HG03432 (cell line): ENCODE measurements at regions not wholly inside any gene's neighbourhood (a gene's known extent, or its start where the extent isn't known, plus 50 kb on each side); places are given as distances from the start of the nearest gene placed in this dataset.

ENCODE experiments used
- ATAC-seq: cut with Tn5 transposase; IDR thresholded peaks from one replicate; pipeline ENCODE4 v1.9.1; 2021; ENCODE audit warnings: mild to moderate bottlenecking, moderate library complexity; ENCODE audit not compliant: unreplicated experiment

DNA sequence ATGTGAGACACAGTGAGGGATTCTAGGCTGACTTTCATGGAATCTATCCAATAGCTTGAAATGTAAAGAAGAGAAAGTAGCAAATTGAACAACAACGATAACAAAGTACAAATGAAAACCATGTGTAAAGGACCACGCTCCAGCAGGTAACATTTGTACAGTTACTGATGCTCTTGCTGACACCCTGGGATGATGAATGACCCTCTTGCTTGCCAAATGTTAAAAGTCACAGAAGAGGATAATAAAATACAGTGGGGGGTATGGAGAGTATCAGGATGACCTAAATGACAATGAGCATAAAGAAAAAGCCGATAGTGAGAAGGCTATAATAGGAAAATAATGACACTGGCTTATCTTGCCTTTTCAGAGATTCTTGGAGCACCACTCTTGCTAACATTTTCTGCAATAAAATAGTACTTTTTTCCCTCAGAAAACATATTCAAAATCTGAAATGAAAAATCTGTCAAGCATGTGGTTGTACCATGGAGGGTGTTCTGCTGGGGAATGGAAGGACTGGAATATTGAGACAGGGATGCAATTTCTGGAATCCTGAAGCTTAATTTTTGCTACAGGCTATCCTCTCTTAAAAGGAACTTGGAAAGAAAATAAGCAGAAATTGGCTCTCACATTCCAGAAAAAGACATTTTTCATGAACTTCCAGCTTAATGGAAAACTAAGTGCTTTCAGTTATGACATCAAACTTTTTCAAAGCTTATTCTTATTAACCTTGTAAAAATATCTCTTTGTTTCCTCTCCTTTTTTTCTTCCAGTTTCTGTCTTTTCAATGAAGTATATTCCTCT is 303.2 kb upstream of the GHITM start:
- no peak for ATAC-seq

DNA sequence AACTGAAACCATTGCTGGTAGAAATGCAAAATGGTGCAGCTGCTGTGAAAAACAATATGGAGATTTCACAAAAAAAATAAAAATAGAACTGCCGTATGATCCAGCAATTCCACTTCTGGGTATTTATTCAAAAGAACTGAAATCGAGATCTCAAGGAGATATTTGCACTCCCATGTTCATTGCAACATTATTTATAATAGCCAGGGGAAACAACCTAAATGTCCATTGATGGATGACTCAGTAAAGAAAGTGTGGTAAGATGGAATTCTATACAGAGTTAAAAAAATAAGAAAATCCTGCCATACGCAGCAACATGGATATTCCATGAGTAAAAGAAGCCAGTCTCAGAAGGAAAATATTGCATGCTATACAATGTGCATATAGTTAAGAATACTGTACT is 290.6 kb upstream of the GHITM start:
- no peak for ATAC-seq

DNA sequence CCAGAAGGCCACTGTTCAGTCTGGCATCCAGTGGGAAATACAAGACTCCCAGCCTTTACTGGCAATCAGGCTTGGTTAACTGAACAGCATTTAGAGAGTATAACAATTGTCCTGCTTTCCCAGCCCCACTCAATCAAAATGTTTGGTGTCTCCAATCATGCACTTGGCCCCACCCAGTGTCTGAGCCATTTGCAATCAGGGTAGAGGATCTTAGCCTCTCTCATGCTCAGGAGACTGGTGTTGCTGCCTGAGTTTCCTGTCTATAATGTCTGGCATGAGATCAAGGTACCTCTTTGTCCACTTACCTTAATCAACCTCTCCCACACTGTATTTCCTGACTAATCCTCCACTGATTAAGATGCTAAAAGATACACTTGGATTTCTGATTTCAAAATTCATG is 290.2 kb upstream of the GHITM start:
- no peak for ATAC-seq

GRCh38 chr10:83852146-83852545 is 287.2 kb upstream of the GHITM start:
- no peak for ATAC-seq

DNA sequence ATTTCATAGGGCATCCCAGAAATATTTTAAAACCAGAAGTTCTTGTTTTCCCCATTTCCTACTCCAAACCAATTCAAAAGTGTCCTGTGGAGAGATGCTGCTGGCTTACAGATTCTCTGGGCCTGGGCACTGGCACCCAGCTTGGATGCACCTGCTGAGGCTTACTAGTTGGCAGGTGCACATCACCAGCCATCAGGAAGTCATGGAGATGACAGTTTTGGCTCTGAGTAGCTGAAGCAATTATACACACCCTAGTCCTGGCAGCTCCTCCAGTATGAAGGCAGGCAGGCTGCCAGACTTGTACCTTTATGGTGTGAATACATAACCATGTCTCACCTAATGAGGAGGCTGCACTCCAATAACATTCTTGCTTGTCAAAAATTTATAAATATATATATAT is 276.6 kb upstream of the GHITM start:
- ATAC-seq = no peak

- ATAC-seq = no peak
These were observed 275.9 kb upstream of the GHITM start for GRCh38 chr10:83863283-83863966.

DNA sequence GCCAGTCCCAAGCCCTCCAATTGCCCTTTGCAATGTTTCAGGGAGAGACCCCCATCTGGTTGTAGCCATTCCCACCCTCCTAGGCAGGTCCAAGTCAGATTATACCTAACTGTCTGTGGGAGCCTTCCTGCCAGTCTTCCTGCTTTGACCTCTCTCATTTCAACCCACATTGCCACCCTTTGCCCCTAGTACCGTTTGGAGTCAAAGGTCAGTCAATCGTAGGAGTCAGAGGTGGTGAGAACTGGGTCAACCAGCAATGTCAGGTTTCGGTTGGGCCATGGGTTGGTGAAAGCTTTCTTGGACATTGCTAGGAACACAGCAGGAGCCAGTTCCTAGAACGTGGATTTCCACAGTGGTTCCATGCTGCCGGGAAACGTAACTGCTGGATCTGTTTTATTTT is 269.4 kb upstream of the GHITM start:
- no peak for ATAC-seq

GRCh38 chr10:83871187-83872081 is 267.9 kb upstream of the GHITM start:
- peak; percentile 97 for ATAC-seq

DNA sequence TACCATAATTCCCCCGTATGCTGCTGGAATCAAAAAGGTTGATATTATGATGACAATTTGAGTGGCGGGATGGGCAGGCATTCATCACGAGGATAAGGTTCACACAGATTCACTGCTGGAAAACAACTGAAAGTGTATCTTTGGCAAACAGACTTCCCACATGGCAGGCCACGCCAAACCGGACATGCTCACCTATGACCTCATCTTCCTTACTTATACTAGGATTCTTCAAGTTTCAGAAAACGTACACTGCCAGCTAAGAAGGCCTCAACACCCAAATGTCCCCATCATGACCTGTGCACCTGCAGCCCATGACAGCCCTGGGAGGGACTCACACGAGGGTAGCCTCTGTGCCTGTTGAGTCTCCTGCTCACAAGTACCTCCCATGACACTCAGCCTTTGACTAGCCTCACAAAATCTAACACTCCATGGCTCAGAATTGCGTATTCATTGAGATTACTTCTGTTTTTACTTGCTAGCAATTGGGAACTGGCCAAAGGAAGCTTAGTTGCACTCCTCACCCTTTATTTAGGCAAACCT is 259.0 kb upstream of the GHITM start:
- ATAC-seq = no peak

- ATAC-seq = no peak
These were observed 257.6 kb upstream of the GHITM start for GRCh38 chr10:83881661-83882060.

GRCh38 chr10:83886871-83887270 is 252.4 kb upstream of the GHITM start:
- no peak for ATAC-seq

DNA sequence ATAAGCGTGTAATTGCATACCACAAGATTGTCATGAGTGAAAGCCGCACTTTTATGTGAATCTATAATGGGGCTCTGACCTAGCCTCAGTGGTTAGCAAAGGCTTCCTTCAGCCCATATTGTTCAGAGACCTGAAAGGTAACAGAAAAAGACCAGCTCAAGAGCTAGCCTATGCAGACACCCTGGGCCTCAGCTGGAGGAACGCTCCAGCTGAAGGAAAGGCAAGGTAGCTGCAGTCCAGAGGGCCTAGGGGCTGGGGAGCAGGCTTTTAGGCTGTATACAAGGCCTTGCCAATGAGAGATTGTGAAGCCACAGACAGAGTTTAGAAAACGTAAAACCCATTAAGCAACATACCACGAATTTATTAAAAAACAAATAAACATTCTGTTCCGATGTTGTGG is 246.6 kb upstream of the GHITM start:
- no peak for ATAC-seq

DNA sequence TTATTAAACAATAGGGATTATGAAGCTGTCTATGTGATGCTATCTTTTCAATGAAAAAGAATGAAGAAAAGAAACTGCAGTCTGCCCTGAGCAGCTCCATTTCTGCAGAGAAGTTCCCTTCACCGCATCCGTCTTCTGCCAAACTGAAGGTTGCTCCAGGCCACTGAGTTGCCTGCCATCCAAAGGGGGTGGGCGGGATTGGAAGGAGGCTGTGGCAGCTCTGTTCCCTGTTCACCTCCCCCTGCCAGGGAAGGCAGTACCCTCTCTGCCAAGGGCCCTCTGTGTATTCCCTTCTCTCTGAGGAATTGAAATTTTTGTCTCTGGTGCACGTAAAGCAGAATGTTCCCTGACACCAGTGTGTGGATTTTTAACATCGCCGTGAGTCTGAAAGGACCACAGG is 243.1 kb upstream of the GHITM start:
- no peak for ATAC-seq

DNA sequence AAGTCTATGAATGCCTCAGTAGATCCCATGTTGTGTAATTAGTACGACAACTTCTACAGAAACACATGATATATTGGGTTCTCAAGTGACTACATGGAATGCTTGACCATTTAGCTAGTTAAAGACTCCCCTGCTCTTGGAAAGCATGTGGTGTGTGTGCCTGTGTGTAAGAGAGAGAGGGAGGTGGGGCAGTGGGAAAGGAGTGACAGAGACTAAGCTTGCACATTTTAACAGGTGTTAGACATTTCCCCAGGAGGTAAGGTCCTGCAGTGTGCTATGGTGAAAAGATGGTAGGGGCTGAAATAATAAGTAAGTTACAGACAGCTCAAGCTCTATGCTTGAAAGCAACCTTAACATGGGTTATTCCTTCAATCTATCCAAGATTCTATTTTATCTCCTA is 241.7 kb upstream of the GHITM start:
- no peak for ATAC-seq

DNA sequence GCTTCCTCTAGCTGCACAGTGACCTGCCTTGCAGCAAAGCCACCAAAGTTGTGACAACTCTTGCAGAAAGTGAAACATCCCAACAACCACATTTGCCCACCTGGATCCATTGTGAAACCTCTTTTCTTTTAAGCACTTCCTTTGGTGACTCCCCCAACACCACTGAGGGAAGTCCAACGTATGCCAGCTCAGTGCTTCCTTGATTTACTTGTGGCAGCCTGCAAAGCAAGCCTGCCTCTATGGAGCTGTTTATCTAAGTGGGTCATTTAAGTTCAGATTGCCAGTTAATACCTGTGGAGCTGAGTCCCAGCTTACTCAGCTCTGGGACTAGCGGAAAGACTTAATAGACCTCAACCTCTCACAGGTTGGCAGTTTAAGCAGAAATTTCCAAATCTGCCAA is 230.8 kb upstream of the GHITM start:
- no peak for ATAC-seq

DNA sequence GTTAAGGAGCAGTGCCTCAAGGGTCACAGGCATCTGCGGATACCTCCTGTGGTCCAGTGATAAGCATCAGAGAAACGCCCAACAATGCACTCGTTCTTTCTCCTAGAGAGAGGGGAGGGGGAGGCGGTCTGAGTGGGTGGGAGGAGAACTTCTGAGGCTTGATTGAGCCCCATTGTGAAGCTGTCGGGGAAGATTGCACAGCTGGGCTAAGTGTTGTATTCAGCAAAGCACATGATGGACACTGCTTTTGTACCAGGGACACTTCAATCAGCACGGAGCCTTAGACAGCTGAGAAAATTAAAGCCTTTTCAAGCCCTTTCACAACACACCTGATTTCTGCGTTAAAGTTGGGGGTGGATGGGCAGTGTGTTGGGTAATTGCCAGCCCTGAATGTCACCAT is 230.3 kb upstream of the GHITM start:
- ATAC-seq = no peak

DNA sequence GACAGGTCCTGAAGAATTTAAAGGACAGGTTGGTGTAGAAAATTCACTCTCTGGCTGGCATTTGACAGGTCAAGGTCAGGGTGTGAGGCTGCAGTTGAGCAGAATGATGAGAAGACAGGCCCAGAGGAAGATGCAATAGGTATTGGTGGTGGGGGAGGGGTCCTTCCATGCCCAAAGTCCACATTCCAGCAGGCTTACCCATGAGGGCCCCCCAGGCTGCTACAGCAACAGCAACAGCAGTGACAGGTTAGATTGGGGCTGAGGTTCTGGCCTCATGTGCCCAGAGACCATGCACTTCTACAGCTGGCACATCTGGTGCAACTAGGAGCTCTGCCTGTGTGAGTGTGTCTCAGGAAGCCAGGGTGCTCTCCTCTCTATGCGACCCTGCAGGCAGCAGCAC is 223.5 kb upstream of the GHITM start:
- no peak for ATAC-seq

GRCh38 chr10:83917537-83918506 is 221.5 kb upstream of the GHITM start:
- ATAC-seq = peak; percentile 98

DNA sequence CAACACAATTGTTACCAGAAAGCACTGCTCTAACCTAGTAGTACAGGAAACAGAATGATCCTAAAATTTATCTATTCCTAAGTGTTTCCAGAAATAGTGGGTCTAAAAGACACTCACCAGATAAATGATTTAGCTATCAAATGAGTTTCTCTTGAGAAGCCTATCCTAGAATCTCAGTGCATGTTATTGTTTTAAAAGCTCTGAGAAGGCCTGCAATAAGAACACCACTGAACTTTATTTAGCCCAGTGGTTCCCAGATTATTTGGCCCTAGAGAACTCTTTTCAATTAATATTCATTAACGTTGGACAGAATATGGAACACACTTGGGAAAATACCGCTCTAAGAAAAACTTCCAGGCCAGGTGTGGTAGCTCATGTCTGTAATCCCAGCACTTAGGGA is 220.1 kb upstream of the GHITM start:
- ATAC-seq = no peak
